OCI-LY1 (cell line): ENCODE measurements at regions not wholly inside any gene's neighbourhood (a gene's known extent, or its start where the extent isn't known, plus 50 kb on each side); places are given as distances from the start of the nearest gene placed in this dataset.

Experiments
- CTCF ChIP-seq: fragments of 200-600 bp; sonication (generic), shearing (Covaris generic); IDR thresholded peaks from 2 replicates; pipeline ENCODE4 v1.5.1; 2017; ENCODE audit warnings: mild to moderate bottlenecking, antibody characterized with exemption, low read length, moderate library complexity, mixed read lengths
- EZH2 ChIP-seq: fragments of 200-600 bp; sonication (generic), shearing (Covaris generic); IDR thresholded peaks from 2 replicates; pipeline ENCODE4 v1.8.0; 2017; ENCODE audit warnings: borderline replicate concordance, mixed run types, mild to moderate bottlenecking, antibody characterized with exemption, low read length, moderate library complexity, mixed read lengths

- TF ChIP-seq CTCF = no peak
- no peak for TF ChIP-seq EZH2
These were observed 232.3 kb upstream of the ITGA4 start for GRCh38 chr2:181224866-181225265.
